Upper lobe of right lung (tissue), 1 donor: ENCODE measurements at regions not wholly inside any gene's neighbourhood (a gene's known extent, or its start where the extent isn't known, plus 50 kb on each side); places are given as distances from the start of the nearest gene placed in this dataset.

ENCODE experiments used
- ATAC-seq: fragments of 200-7000 bp; cut with Tn5 transposase; one replicate; pipeline ENCODE4 v1.9.1; 2020; ENCODE audit warnings: mild to moderate bottlenecking, moderate library complexity
- DNase-seq: peaks from one replicate; pipeline ENCODE4 v3.0.0-alpha.2; 2020
- H3K27ac ChIP-seq: fragments of 200-600 bp; one replicate; pipeline ENCODE4 v1.8.0; 2022
- H3K27me3 ChIP-seq: fragments of 200-600 bp; one replicate; pipeline ENCODE4 v1.8.0; 2022; ENCODE audit warnings: mild to moderate bottlenecking
- H3K36me3 ChIP-seq: fragments of 200-600 bp; one replicate; pipeline ENCODE4 v1.8.0; 2022
- H3K4me1 ChIP-seq: fragments of 200-600 bp; one replicate; pipeline ENCODE4 v1.8.0; 2022
- H3K4me3 ChIP-seq: fragments of 200-600 bp; one replicate; pipeline ENCODE4 v1.8.0; 2022; ENCODE audit warnings: mild to moderate bottlenecking
- H3K9me3 ChIP-seq: fragments of 200-600 bp; one replicate; pipeline ENCODE4 v1.8.0; 2022
- CTCF ChIP-seq: fragments of 200-600 bp; IDR thresholded peaks from one replicate; pipeline ENCODE4 v1.8.0; 2022; ENCODE audit warnings: antibody characterized with exemption
- intact Hi-C: fragments of 100-400 bp; cut with DNase I; formaldehyde crosslinking; loops from one replicate; pipeline ENCODE4 v1.11.0; 2022
- donor health status: DM: no; HTN: yes; CAD: no; lungs with severe emphysema.

- Histone ChIP-seq H3K27me3 (no peaks in the 10 kb centered on the region), H3K4me1 (no peaks in the 10 kb centered on the region), H3K4me3 (no peak overlapping the region), H3K9me3 (no peaks in the 10 kb centered on the region), H3K36me3 (no peaks in the 10 kb centered on the region), H3K27ac (no peak overlapping the region)
- intact Hi-C loops, result no loop called here
- no peak for DNase-seq
- TF ChIP-seq CTCF, result no peak
- ATAC-seq, result peak; percentile 49
These were observed 938.9 kb upstream of the TENM4 start for GRCh38 chr11:80379620-80380278.

- DNase-seq (no peak), ATAC-seq (no peak)
- Histone ChIP-seq H3K27ac (no peak overlapping the region), H3K36me3 (no peaks in the 10 kb centered on the region), H3K4me3 (no peak overlapping the region), H3K9me3 (no peaks in the 10 kb centered on the region), H3K4me1 (no peaks in the 10 kb centered on the region), H3K27me3 (no peaks in the 10 kb centered on the region)
- no peak for TF ChIP-seq CTCF
- intact Hi-C loops, result no loop called here
These were observed 931.1 kb upstream of the TENM4 start for GRCh38 chr11:80371931-80372330.

- intact Hi-C loops, result no loop called here
- DNase-seq, result no peak
- H3K27ac ChIP-seq, result no peak overlapping the region
These were observed 925.1 kb upstream of the TENM4 start for GRCh38 chr11:80365980-80366379.

GRCh38 chr11:80365076-80365725 lies 924.4 kb upstream of the TENM4 start:
- Histone ChIP-seq H3K36me3 (no peaks in the 10 kb centered on the region), H3K27ac (no peak overlapping the region), H3K4me3 (no peak overlapping the region), H3K4me1 (no peaks in the 10 kb centered on the region), H3K27me3 (no peaks in the 10 kb centered on the region), H3K9me3 (no peaks in the 10 kb centered on the region)
- DNase-seq, result no peak
- no peak for ATAC-seq
- intact Hi-C loops, result no loop called here
- TF ChIP-seq CTCF, result no peak

More at GRCh38 chr11:80365980-80366379, 925.1 kb upstream of the TENM4 start:
- no peak for ATAC-seq
- Histone ChIP-seq H3K9me3 (no peaks in the 10 kb centered on the region), H3K36me3 (no peaks in the 10 kb centered on the region), H3K4me1 (no peaks in the 10 kb centered on the region), H3K4me3 (no peak overlapping the region), H3K27me3 (no peaks in the 10 kb centered on the region)
- no peak for TF ChIP-seq CTCF

GRCh38 chr11:80362563-80363340 lies 921.9 kb upstream of the TENM4 start:
- H3K36me3 ChIP-seq, result no peaks in the 10 kb centered on the region
- no peaks in the 10 kb centered on the region for H3K9me3 ChIP-seq
- no peaks in the 10 kb centered on the region for H3K27me3 ChIP-seq
- ATAC-seq (no peak), DNase-seq (no peak)
- TF ChIP-seq CTCF, result no peak
- no peaks in the 10 kb centered on the region for H3K4me1 ChIP-seq
- H3K4me3 ChIP-seq, result no peak overlapping the region
- intact Hi-C loops, result no loop called here
- no peak overlapping the region for H3K27ac ChIP-seq
